ENCODE measurements at regions not wholly inside any gene's neighbourhood (a gene's known extent, or its start where the extent isn't known, plus 50 kb on each side); places are given as distances from the start of the nearest gene placed in this dataset.

DNA sequence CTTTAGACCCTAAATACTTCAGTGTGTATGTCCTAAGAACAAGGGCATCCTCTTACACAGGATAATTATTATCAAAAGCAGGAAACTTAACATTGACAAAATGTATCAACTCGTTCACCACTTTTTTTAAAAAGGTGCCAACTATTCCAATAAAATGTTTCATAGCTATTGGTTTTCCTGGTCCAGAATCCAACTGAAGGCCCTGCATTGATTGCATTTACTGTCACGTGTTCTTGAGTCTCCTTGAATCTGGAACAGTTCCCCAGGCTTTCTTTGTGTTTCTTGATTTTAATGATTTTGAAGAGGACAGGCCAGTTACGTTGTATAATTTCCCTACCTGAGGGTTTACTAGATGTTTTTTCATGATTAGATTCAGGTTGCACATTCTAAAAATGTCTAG is 94.6 kb upstream of the ARHGEF3 start:
- DNase-seq (ENCODE audit: low read depth in 3 of 3) = no peak

DNA sequence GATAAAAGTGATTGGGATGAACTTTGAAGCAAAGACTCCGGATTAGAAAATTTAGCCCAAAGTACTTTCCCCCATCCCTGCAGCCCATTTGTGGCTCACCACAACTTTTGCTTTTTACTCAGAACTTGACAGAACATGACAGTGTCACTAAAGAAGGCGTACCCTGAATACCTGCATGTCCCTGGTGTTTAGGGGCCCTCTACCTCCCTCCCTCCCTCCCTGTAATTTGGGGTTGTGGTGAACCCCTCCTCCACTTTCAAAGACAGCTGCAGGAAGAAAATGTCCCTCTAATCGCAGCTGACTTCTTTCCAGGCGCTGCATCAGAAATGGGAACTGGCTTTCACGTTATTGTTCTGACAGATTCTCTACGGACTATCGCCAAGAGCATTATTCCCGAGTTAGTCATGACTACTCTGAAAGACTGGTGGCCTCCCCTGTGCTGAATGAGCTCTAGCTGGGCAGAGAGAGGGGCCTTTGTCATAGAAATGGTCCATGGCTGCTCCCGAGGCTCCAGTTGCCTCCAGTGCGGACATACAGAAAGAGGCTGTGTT is 93.2 kb upstream of the ARHGEF3 start:
- DNase-seq (ENCODE audit: low read depth in 3 of 3) = no peak

DNA sequence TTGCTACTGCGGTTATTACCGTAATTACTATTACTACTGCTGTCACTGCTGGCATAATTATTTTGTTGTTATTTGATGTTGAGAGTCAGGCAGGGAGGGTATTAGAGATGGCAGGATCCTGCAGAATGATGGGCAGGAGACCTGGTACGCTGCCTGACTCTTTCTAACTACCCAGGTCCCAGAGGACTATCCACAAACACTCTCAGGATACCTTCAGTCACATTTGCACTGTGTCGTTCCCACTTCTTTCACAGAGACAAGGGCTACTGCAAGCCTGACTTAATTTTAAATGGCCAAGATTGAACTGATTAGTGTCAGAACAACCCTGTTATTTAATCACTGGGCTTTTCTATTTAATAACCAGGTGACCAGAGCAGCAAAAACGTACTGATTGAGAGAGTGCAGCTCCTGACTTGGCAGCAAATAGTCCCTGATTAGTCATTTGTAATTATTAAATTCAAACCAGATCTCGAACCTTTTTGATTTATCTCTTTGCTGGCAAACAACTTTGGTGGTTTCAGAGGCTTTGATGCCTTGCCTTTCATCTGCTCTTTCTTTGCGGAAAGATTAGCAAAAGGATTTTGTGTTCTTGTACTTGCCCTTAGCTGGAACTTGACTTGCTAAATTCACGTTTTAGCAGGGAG is 88.8 kb upstream of the ARHGEF3 start:
- DNase-seq (ENCODE audit: low read depth in 3 of 3) = no peak

DNA sequence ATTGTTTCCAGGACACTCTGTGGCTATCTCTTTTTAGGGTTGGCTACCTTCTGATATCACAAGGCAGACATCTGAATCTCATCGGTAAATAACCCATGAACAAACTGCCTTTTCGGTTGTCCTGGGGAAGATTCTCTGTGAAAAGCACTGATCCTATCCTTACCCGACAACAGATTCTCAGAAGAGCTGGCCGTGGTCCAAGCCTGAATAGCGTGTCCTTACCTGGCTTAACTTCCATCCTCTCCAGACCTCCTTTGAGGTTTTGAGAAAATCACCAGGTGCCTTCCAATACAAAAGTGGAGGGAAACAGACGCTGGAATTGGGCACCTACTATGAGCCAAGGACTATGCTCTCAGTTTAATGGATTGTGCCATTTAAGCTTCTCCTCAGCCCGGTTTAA is 87.4 kb upstream of the ARHGEF3 start:
- no peak for DNase-seq (ENCODE audit: low read depth in 3 of 3)

DNA sequence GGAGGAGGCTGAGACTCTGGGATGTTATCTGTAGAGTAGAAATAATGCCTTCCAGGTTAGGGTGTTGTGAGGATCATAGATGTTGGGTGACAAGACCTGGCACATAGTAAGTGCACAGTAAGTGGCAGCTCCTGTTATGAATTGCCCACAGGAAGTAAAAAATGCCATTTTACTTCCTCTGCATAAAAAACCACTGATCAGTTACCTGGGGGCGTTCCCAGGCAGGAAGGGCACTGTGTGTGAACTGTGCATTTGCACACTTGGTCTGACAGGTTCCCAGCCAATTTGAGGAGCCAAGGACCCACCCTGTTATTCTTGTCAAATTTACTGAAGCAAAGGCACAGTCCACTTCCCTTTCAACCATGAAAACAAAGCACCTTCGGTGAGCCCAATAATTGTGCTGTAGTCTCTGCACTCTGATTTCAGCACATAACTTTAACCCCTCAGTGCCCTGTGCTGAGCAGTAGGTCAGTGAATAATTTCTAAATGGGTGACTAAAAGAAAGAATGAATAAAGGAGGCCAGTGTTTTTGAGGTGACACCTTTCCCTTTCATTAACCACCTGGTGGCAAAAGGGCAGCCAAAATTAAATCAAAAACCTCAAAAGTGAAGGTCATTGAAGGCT is 85.8 kb upstream of the ARHGEF3 start:
- no peak for DNase-seq (ENCODE audit: low read depth in 3 of 3)

DNA sequence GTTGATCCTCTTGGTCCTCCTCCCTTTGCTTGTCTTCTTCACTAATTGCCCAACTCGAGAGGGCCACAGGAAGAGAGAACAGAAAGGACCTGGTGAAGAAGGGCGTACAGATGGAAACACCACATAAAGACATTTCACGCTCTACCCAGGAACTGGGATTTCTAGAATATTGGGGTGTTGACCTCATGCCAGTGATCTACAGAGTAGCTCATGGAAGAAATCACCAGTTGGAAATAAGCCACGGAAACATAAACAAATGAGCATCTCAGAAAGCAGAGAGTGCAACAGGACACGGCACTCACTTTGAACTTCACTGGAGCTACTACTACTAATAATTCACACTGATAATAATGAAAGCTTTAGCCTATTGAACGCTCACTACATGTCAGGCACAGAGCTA is 84.6 kb upstream of the ARHGEF3 start:
- DNase-seq (ENCODE audit: low read depth in 3 of 3) = no peak

DNA sequence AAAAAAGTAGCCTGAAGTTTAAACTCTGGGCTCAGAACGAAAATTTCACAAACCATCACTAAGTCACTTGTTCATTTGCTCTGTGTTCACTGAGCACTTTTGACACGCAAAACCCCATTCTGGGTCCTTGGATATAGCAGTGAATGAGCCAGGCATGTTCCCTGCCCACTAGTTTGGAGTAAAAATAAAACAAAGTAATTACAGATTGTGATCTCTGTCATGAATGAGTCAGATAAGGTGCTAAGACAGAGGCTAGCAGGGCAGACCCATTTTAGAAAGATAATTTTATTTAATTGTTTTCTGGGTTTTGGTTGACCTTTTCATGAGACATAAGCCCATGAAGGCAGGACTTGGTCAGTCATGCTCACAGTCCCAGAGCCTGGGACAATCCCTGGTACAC is 84.1 kb upstream of the ARHGEF3 start:
- no peak for DNase-seq (ENCODE audit: low read depth in 3 of 3)

DNA sequence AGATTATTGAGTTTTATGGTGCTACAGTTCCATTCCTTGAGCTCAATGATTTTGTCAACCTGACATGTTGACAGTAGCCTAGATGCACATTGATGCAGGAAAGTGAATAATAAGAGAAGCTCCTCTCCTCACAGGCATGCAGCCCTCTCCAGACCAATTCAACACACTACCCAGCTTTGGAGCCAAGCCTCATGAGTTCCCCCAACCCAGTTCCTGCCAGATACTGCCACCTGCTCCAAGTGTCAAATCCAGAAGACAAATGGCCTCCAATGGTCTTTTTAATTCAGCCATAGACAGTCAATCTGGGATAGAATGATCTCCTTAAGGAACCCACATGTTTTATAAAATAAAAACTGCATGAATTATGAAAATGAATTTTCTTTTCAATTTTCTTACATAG is 83.7 kb upstream of the ARHGEF3 start:
- DNase-seq (ENCODE audit: low read depth in 3 of 3) = no peak

DNA sequence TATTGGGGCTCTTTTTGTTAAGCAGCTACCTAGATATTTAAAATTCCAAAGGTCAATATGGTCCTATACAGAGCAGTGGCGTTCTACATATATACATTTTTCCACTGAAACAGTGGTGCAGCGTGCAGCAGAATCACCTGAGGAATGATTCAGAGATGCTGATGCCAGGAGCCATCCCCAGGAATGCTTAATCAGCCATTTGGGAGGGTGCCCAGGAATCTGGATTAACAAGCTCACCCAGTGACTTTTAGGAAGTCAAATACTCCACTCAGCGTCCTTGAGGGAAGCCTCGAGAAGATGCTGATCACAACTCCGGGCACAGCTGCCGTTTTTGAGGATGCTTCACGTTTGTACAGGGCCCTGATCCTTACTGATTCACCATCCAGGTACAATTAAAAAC is 82.6 kb upstream of the ARHGEF3 start:
- no peak for DNase-seq (ENCODE audit: low read depth in 3 of 3)

DNA sequence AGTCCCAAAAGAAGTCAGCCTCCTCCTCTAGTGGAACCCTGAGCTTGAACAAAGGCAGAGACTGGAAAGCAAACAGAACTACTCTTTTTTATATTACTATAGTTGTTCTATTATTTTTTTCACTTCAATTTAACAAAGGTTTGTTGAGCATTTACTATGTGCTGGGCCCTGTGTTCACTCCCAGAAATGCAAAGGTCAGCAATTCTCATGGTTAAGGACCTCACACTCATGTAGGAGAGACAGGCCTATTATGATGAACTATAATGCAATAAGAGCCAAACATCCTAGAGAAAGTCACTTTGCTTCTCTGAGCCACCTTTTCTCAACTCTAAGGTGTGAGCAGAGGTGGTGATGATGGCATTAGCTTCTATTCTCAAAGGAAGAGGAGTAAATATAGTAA is 82.1 kb upstream of the ARHGEF3 start:
- DNase-seq (ENCODE audit: low read depth in 3 of 3) = no peak

DNA sequence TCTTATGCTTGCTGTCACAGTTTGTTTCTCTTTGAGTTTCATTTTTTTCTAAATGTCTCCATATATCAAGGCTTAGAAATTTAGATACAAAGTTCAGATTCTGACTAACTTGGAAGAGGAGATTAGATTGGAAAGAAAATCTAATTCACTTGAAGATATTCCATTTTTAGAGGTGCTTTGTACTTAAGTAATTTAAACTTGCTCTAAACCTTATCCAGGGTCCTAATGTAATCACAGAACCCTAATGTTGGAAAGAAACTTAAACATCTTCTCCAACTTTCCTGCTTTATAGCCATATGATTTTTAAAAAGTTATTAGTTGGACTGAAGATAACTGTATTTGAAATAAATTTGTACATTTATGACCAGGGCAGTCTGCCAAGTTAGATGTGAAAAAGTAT is 81.1 kb upstream of the ARHGEF3 start:
- DNase-seq (ENCODE audit: low read depth in 3 of 3) = no peak

DNA sequence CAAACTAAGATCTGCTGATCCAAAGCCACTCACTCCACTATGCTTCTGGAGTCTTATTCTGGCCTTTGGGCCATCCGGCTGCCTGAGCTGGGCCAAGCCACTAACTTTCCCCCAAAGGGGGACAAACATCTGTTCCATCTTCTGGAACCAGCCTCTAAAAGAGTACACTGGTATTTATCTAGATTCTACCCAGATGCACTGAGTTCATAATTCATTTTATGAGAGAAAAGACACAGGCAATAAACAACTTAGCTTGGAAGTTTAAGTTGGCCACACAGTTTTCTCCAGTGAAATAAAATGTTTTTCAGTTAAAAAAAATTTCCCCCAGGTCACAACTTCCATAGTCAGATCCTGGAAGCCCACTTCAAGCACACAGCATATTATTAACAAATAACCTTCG is 80.1 kb upstream of the ARHGEF3 start:
- DNase-seq (ENCODE audit: low read depth in 3 of 3) = no peak

DNA sequence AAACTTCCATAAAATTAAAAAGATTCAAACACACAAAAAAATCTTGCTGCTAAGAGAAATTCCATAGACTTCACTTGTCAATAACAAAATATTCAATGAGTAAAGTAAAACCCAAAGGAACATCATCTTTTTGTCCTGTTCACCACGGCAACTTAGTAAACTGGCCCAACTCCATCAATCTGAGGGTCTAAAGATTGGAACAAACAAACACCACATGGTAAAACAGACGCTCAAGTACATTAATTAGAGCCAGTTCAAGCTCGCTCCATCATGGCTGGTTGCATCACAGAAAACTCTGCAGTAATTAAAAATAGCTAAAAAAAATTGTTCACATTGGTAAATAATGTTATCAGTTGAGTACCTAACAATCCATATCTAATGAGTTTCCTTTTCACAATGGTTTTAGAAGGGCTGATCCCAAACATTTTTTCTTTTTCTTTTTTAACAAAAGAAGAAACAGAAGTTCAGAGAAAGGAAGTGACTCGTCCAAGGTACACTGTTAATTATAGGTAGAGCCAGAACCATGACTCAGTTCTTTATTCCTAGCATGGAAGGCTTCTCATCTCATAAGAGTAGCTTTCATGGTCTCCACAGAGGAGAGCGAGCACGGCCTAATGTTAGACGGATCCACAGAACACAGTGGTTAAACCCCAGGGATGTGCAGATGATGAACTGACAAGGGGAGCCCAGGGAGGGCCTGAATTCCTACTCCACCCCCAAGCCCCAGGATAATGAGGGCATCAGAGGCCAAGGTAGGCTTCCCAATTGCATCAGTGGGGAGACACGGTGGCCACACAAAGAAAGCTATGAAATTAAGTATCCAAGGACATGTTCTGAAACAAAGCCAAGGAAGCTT is 79.2 kb upstream of the ARHGEF3 start:
- DNase-seq (ENCODE audit: low read depth in 3 of 3) = no peak

DNA sequence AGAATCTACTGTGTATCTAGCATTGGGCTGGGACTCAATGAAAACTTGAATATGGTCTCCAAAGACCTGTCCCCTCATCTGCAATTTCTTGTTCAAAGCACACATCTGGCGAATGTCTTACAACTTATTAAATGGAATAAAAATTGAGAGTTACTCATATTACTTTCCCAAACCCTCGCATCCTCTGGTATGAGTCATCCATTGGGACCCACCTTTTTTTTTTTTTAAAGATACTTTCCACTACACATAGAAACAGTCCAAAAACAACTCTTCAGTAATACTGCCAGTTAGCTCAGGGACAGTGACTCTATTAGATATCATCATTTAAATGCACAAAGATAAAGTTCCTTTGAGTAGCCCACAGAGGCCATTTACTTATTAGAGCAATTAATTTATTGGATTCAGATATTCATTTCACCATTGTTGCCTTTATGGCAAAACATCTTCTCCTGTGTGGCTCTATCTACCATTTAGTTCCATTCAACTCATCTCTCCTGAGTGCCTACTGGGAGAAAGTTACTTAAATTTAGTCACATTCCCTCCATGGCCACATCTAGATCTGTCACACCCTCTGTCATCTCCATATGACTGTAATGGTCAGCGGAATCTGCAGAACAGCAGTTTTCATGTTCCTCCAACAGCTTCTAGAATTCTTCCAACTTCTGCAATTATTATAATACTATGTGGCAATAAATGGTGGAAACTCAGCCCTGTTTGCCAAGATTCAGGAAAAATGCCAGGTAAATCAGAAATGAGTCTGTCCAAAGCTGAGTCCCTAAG is 77.9 kb upstream of the ARHGEF3 start:
- DNase-seq (ENCODE audit: low read depth in 3 of 3) = no peak

DNA sequence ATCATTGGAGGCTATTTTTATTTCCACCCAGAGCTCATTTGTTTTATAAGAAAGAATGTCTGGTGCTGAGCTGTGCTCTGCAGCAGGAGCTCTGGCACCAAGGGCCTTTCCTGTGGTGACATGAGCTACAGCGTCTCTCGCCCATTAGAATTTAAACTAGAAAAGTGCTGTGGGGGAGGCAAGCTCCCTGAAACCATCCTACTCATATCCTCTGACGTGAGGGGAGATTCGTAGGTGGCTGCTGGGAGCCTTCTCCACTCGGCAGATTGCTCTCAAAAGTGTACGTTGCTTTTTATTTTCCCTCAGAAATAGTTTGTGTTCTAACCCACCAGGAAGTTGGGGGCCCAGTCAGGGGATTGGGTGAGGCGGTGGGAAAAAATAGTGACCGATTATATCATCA is 76.3 kb upstream of the ARHGEF3 start:
- DNase-seq (ENCODE audit: low read depth in 3 of 3) = peak in 2 of 3 experiments; percentile 33 to 38

DNA sequence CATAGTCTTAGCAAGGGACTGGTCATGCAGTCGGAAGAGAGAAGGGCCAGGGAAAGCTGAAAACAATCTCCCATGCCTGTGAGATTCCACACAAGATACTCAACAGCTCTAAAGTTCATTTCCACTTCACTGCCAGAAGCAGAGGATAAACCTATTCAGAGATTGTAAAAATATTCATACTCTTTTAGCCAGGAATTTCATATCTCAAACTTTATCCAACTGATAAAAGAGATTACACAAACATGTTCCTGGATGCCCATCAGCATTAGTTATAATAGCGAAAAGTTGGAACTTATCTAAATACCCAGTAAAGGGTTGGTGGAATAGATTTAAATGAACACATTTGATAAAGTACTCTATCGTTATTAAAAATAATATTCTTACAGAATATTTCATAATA is 75.2 kb upstream of the ARHGEF3 start:
- no peak for DNase-seq (ENCODE audit: low read depth in 3 of 3)

DNA sequence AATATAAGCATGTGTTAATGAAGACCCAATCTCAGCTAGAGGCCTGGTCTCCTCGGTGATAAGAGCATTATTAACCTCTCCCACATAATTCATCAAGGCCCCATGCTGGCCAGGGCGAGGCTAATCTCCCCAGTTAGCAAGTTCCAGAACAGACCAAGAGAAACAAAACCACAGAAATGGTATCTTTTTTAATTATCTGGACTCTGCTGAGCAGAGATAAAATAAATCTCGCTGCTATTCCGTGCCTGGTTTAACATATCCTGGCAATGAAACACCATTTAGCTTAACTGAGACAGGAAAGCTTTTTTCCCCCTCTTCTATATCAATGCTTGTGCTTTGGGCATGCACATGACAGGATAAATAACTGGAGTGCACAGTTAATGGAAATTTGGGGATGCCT is 72.5 kb upstream of the ARHGEF3 start:
- no peak for DNase-seq (ENCODE audit: low read depth in 3 of 3)

DNA sequence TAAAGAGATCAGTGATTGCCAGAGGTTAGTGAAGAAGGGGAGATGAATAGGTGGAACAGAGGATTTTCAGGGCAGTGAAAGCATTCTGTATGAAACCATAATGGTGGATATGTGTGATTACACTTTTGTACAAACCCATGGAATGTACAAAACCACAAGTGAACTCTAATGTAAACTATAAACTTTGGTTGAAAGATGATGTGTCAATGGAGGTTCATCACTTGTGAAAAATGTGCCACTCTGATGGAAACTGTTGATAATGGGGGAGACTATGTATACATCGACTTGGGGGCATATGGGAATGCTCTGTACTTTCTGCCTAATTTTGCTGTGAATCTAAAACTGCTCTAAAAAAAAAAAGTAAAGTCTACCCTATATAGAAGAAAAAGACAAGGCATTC is 68.7 kb upstream of the ARHGEF3 start:
- no peak for DNase-seq (ENCODE audit: low read depth in 3 of 3)

DNA sequence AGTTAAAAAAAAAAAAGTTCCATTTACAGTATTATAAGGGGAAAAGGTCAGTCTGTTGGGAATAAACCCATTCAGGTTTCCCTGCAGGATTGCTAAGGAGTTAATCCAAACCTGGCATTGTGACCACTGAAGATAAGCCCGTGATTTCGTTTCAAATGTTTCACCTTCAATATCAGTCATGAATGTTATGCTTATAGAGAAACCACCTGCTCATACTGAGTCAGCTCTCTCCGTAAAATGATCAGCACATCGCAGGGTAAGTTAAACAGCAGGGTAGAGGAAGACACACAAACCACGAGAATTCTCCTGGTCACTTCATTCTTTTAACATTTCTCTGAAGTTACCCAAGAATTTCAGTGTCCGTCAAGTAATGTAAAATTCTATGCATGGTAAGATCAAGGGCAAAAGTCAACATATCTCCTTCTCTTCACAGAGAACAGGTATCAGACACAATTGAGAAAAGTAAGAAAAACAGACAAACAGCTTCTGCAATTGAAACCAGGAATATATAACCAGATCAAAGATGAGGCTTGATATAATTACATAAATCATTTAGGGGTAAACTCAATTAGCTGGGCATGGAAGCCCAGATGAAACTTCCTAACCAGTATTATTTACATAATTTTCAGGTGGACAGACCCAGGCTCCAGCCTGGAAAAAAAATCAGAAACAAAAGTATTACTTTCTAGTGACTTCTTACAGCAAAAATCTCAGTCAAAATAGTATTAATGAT is 67.6 kb upstream of the ARHGEF3 start:
- DNase-seq (ENCODE audit: low read depth in 3 of 3) = no peak

DNA sequence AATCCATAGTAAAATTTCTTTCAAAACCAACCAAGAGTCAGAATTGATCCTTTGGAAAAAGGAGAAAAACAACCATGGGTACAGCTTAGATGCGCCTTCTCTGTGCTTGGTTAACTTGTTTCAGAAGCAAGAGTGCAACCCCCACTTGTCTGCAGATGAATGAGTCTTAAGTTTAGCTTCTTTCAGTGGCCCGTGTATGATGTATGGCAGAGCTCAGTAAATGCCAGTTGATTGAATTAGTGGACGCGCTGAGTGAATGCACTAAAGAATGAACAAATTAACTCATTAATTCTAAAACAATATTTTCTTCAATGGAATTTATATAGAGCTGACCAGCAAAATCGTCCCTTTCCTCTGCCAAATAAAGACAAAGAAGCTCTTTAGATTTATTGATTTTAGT is 67.0 kb upstream of the ARHGEF3 start:
- DNase-seq (ENCODE audit: low read depth in 3 of 3) = no peak

DNA sequence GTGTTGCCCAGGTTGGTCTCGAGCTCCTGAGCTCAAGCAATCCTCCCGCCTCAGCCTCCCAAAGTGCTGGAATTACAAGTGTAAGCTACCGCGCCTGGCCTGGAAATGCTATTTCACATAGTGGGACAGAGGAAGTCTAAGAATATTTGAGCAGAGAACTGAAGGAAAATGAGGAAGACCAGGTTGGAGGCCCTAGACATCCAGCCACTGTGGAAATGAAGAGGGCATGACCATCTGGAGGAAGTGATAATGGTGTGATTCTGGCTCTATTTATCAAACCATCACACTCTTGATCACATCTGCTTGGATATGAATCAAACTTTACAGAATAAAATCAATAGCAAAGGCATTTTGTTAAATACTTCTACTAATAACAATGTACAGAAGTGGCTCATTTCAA is 65.9 kb upstream of the ARHGEF3 start:
- no peak for DNase-seq (ENCODE audit: low read depth in 3 of 3)

All from stimulated activated CD4-positive, alpha-beta T cell treated with anti-CD3 and anti-CD28 coated beads, TNF-alpha, amount 100 ng/mL, for 4 hours (primary cell).